ENCODE measurements at regions not wholly inside any gene's neighbourhood (a gene's known extent, or its start where the extent isn't known, plus 50 kb on each side); places are given as distances from the start of the nearest gene placed in this dataset.

GRCh38 chr7:84250452-84250851, 55.9 kb upstream of the SEMA3A start:
- intact Hi-C loops (cut with DNase I, micrococcal nuclease), result no loop called here

DNA sequence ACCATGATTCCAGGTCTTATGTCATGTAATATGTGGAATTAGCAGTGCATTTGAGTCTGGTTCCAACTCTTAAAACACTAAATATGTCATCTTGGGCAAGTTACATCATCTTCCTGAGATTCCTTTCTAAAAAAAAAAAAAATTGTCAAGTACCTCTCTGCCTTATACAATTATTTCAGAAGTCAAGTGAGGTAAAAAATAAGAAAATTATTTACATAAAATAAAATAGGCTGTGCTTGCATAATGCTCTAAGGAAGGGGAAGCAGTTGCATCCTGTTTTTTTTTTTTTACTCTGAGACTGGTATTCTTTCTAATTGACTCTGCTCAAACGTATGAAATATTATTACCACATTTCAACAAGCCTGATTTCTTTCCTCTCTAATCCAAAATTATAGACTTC, 55.1 kb upstream of the SEMA3A start:
- no peak for ATAC-seq

More at GRCh38 chr7:84250452-84250851, 55.9 kb upstream of the SEMA3A start:
- ATAC-seq (no peak), DNase-seq (no peak)

DNA sequence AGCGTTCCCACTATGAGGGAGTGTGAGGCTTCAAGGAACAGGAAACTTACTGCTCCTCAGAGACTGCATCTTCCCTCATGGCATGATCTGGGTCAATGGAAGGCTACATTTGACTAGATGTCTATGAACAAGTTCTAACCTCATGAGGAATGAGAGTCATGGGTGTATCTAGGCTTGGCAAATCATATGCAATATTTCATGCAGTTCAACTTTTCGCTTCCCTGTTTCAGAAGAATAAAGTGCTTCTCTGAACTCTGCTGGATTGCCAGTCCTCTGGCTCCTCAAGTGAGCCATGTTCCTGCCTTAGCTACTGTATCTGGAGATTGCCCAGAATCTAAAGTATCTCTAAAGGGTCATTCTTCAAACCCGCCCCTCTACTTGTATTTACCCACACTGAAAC, 54.3 kb upstream of the SEMA3A start:
- ATAC-seq (no peak), DNase-seq (no peak)
- intact Hi-C loops (cut with DNase I, micrococcal nuclease), result no loop called here

More for the DNA sequence above, 55.1 kb upstream of the SEMA3A start:
- no peak for DNase-seq
- intact Hi-C loops (cut with DNase I, micrococcal nuclease), result no loop called here

- no peak for ATAC-seq
- intact Hi-C loops (cut with DNase I, micrococcal nuclease), result no loop called here
- no peak for DNase-seq
These were observed 53.7 kb upstream of the SEMA3A start for GRCh38 chr7:84248267-84248666.

- ATAC-seq (no peak), DNase-seq (no peak)
- intact Hi-C loops (cut with DNase I, micrococcal nuclease), result no loop called here
These were observed 53.0 kb upstream of the SEMA3A start for GRCh38 chr7:84247591-84247990.

DNA sequence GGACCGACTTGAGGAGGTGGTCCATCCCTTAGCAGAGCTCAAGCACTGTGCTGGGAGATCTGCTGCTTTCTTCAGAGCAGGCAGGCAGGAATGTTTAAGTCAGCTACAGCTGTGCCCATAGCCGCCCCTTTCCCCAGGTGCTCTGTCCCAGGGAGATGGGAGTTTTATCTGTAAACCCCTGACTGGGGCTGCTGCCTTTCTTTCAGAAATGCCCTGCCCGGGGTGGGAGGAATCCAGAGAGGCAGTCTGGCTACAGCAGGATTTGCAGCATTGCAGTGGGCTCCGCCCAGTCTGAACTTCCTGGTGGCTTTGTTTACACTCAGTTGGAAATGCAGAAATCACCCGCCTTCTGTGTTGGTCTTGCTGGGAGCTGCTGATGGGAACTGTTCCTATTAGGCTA, 51.2 kb upstream of the SEMA3A start:
- intact Hi-C loops (cut with DNase I, micrococcal nuclease), result no loop called here
- peak; percentile 91 for ATAC-seq
- peak; percentile 41 to 52 for DNase-seq
